ENCODE measurements at regions not wholly inside any gene's neighbourhood (a gene's known extent, or its start where the extent isn't known, plus 50 kb on each side); places are given as distances from the start of the nearest gene placed in this dataset.
"Not testable (repeated sequence)": the region's sequence is repeated elsewhere in the genome, so short reads cannot be mapped to it uniquely, and the experiment has no call there.

DNA sequence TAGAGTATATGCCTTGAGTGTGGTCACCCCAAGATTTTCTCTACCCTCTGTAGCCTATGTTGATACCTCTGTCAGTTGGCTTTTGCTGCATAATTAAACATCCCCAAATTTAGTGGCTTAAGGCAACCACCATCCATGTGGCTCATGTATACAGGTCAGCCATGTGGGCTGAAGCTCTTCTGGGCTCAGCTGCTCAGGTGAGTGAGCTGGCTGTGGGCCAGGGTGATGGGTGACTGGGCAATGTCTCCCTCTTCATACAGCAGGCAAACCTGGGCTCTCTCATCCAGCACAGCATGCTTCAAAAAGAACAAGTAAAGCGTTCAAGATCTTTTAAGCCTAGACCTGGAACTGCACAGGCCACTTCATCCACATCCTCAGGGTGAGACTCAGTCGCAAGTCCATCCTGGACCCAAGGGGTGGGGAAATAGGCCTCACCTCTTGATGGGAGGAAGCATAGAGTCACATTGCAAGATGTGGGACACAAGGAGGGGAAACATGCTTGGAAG lies 188.2 kb upstream of the TAS2R1 start:
- no peak for DNase-seq (ENCODE audit: low spot score)

GRCh38 chr5:9817819-9818218 lies 187.7 kb upstream of the TAS2R1 start:
- Histone ChIP-seq H3K4me1 (no peaks in the 10 kb centered on the region), H3K36me3 (no peaks in the 10 kb centered on the region), H3K27ac (no peak overlapping the region), H3K9me3 (no peaks in the 10 kb centered on the region), H3K27me3 (peaks cover 0 to 3% of the 10 kb centered on the region in 2 donors), H3K4me3 (no peak overlapping the region)
- TF ChIP-seq, protein P1, sequence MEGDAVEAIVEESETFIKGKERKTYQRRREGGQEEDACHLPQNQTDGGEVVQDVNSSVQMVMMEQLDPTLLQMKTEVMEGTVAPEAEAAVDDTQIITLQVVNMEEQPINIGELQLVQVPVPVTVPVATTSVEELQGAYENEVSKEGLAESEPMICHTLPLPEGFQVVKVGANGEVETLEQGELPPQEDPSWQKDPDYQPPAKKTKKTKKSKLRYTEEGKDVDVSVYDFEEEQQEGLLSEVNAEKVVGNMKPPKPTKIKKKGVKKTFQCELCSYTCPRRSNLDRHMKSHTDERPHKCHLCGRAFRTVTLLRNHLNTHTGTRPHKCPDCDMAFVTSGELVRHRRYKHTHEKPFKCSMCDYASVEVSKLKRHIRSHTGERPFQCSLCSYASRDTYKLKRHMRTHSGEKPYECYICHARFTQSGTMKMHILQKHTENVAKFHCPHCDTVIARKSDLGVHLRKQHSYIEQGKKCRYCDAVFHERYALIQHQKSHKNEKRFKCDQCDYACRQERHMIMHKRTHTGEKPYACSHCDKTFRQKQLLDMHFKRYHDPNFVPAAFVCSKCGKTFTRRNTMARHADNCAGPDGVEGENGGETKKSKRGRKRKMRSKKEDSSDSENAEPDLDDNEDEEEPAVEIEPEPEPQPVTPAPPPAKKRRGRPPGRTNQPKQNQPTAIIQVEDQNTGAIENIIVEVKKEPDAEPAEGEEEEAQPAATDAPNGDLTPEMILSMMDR (IDR thresholded peaks at IDR 0.05) = no peak
- DNase-seq (ENCODE audit: low spot score) = no peak

More for the DNA sequence above, 188.2 kb upstream of the TAS2R1 start:
- Histone ChIP-seq H3K36me3 (no peaks in the 10 kb centered on the region), H3K4me3 (no peak overlapping the region), H3K27ac (no peak overlapping the region), H3K9me3 (no peaks in the 10 kb centered on the region), H3K27me3 (peaks cover 0 to 3% of the 10 kb centered on the region in 2 donors), H3K4me1 (no peaks in the 10 kb centered on the region)
- TF ChIP-seq, protein P1 (IDR thresholded peaks at IDR 0.05) = no peak

GRCh38 chr5:9815051-9815450 lies 184.9 kb upstream of the TAS2R1 start:
- no peak overlapping the region for H3K4me3 ChIP-seq
- H3K27me3 ChIP-seq = peaks cover 0 to 3% of the 10 kb centered on the region in 2 donors
- TF ChIP-seq, protein P1 (IDR thresholded peaks at IDR 0.05) = no peak
- H3K4me1 ChIP-seq = no peaks in the 10 kb centered on the region
- no peaks in the 10 kb centered on the region for H3K9me3 ChIP-seq
- H3K27ac ChIP-seq = no peak overlapping the region
- DNase-seq (ENCODE audit: low spot score) = no peak
- H3K36me3 ChIP-seq = no peaks in the 10 kb centered on the region

DNA sequence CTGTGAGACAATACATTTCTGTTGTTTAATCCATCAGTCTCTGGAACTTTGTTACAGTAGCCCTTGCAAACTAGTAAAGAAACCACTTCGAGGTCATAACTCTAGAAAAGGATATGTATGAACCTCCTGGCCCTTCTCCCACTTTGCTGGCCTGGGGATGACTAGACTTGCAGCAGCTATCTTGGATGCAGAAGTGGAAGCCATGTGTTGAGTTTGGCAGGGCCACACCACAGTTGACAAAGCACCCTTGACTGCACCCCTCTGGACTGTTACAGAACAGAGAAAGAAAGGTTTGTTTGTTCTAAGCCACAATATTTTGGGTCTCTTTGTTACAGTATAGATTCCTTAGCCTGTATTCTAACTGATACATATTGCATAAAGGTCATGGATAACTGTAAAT lies 183.2 kb upstream of the TAS2R1 start:
- H3K27me3 ChIP-seq = peaks cover 0 to 3% of the 10 kb centered on the region in 2 donors
- DNase-seq (ENCODE audit: low spot score) = no peak
- TF ChIP-seq, protein P1 (IDR thresholded peaks at IDR 0.05) = no peak
- no peak overlapping the region for H3K4me3 ChIP-seq
- no peak overlapping the region for H3K27ac ChIP-seq
- no peaks in the 10 kb centered on the region for H3K4me1 ChIP-seq
- peaks cover 0 to under 1% of the 10 kb centered on the region in 2 donors for H3K9me3 ChIP-seq
- H3K36me3 ChIP-seq = no peaks in the 10 kb centered on the region

DNA sequence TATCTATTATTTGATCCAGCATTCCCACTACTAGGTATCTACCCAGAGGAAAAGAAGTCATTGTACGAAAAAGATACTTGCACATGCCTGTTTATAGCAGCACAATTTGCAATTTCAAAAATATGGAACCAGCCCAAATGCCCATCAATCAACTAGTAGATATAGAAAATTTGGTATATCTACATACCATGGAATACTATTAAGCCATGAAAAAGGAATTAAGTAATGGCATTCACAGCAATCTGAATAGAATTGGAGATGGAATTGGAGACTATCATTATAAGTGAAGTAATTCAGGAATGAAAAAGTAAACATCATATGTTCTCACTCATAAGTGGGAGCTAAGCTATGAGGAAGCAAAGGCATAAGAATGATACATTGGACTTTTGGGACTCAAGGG lies 177.2 kb upstream of the TAS2R1 start:
- not testable (repeated sequence) for DNase-seq (ENCODE audit: low spot score); H3K4me1 ChIP-seq; H3K36me3 ChIP-seq; H3K4me3 ChIP-seq; H3K27ac ChIP-seq; H3K27me3 ChIP-seq
- peaks cover 3 to 19% of the 10 kb centered on the region in 2 donors for H3K9me3 ChIP-seq

- Histone ChIP-seq H3K27ac (no peak overlapping the region), H3K27me3 (no peaks in the 10 kb centered on the region), H3K36me3 (no peaks in the 10 kb centered on the region), H3K9me3 (peaks cover under 1 to 6% of the 10 kb centered on the region in 2 donors), H3K4me1 (no peaks in the 10 kb centered on the region), H3K4me3 (no peak overlapping the region)
- TF ChIP-seq, protein P1 (IDR thresholded peaks at IDR 0.05) = no peak
- no peak for DNase-seq (ENCODE audit: low spot score)
These were observed 171.8 kb upstream of the TAS2R1 start for GRCh38 chr5:9801908-9802307.

Measured in right atrium auricular region (tissue), 2 donors.